Heart right ventricle (tissue), 16 donors: ENCODE measurements at regions not wholly inside any gene's neighbourhood (a gene's known extent, or its start where the extent isn't known, plus 50 kb on each side); places are given as distances from the start of the nearest gene placed in this dataset.

ENCODE experiments used
- ATAC-seq, 8 donors: fragments of 200-7000 bp; cut with Tn5 transposase; one replicate each; pipeline ENCODE4 v1.9.1; 2020; ENCODE audit warnings: mild to moderate bottlenecking in 8 of 8, moderate library complexity in 8 of 8, moderate number of reproducible peaks in 1 of 8
- DNase-seq, 2 donors: peaks; one replicate each; pipeline ENCODE4 v3.0.0-alpha.2; 2020
- H3K27ac ChIP-seq, 10 donors: fragments of 200-600 bp; sonication (generic) in 2 of 10; one replicate each; pipeline versions ENCODE4 v1.5.0 to v1.8.0; 2020 to 2022; ENCODE audit warnings: mild to moderate bottlenecking in 3 of 10
- H3K27me3 ChIP-seq, 7 donors: fragments of 200-600 bp; one replicate each; pipeline ENCODE4 v1.8.0; 2021 to 2022; ENCODE audit warnings: mild to moderate bottlenecking in 2 of 7
- H3K36me3 ChIP-seq, 9 donors: fragments of 200-600 bp; sonication (generic) in 1 of 9; one replicate each; pipeline versions ENCODE4 v1.5.0 to v1.8.0; 2020 to 2022; ENCODE audit warnings: mild to moderate bottlenecking in 2 of 9
- H3K4me1 ChIP-seq, 9 donors: fragments of 200-600 bp; sonication (generic) in 1 of 9; one replicate each; pipeline versions ENCODE4 v1.5.0 to v1.8.0; 2020 to 2022; ENCODE audit warnings: mild to moderate bottlenecking in 4 of 9
- H3K4me3 ChIP-seq, 10 donors: fragments of 200-600 bp; sonication (generic) in 2 of 10; one replicate each; pipeline versions ENCODE4 v1.5.0 to v1.8.0; 2020 to 2022; ENCODE audit warnings: mild to moderate bottlenecking in 7 of 10, moderate library complexity in 2 of 10
- H3K9me3 ChIP-seq, 11 donors: fragments of 200-600 bp in 10 of 11; sonication (generic) in 2 of 11; one replicate each; pipeline versions ENCODE4 v1.5.0 to v1.8.0; 2013 to 2022; ENCODE audit warnings: mild to moderate bottlenecking in 2 of 11, control low read depth in 1 of 11, moderate library complexity in 1 of 11
- WGBS, 2 donors: extraction: QIAGEN DNeasy Blood & Tissue Kit; methylation state at CpG; one replicate each; pipeline ENCODE4 v1.1.7; 2013; ENCODE audit warnings: inconsistent platforms in 1 of 2; 5-methylcytosine and 5-hydroxymethylcytosine counted together
- intact Hi-C, 10 donors: fragments of 100-400 bp; cut with DNase I; formaldehyde crosslinking; loops; one replicate each; pipeline versions ENCODE4 v1.11.1 to v1.14.2; 2022
- TF ChIP-seq, protein P1 (sequence below), 9 donors: fragments of 200-600 bp; sonication (generic) in 2 of 9; IDR thresholded peaks; one replicate each; pipeline versions ENCODE4 v1.5.0 to v1.8.0; 2021 to 2022; ENCODE audit warnings: antibody characterized with exemption in 9 of 9, mild to moderate bottlenecking in 5 of 9, moderate library complexity in 1 of 9
- donor health status: Arrhythmogenic right ventricular cardiomyopathy.
- donor health status: ischemic (EF 13 %, LVEDD 7.1; RV severe dilation, severe dysfunction).
- donor health status: healthy with polysubstance abuse.
- donor health status: DM: no; HTN: yes; CAD: no.
- donor health status: DM: no; HTN: no; CAD: no.
- donor health status: ischemic (EF 25% LVEDD 6.9; RV normal size, moderate dysfunction).
- donor health status: ischemic (EF 25% LVEDD 5.7; RV mildly dilated, moderate dysfunction).
- donor health status: healthy.
- donor health status: DM: yes; HTN: yes; CAD: no.
- donor health status: Ischemic cardiomyopathy.
- donor health status: ischemic (EF 35%, LVEDD 5.7; RV mildly dilated, moderate dysfunction).
- donor health status: nonischemic (EF 11% LVEDD 7.7; RV severe dilation, severe dysfunction).
- donor health status: DM: yes; HTN: yes; CAD: no.
- donor health status: PGD.
- donor health status: ischemic (EF 29% LVEDD 5.4; RV normal size, mild dysfunction).
- donor health status: nonischemic (EF 23%, LVEDD 6.1; RV moderate dilation, normal function).

DNA sequence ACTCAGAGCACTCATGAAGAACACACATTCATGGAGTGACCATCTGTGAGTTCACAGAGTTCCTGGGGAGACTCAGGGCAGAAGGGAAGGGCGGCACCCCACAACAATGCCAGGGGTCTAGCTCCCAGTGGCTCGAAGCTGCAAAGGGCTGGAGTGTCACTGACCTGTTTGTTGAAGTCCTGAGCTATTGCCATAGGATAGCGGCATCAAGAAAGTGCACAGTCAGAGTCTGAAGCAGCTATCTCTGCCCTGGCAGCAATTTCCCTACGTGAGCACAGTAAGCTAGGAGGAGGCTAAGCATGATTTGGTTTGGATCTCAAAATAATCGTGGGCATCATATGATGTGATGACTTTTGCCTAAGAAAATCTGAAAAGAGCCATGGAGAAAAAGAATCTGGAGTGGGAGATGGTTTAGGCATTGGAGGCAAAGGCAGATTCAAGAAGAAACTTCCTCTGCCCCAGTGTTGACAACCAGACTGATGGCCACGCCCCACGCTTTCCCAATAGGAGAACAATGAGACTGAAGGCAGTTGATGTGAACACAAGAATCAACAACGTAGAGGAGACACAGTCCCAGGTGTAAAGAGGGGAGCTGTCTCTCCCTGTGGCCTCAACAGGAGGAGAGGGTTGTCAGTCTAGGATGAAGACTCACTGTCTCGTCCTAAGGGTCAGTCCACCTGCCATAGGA is 100.0 kb upstream of the SLC25A33 start:
- 74 to 80% methylated on average over 9 of the region's 9 CpGs for WGBS, 2 donors
- Histone ChIP-seq H3K27me3 (no peaks in the 10 kb centered on the region), H3K36me3 (no peaks in the 10 kb centered on the region), H3K27ac (peak overlapping the region in 9 of 10 donors; percentile 9 to 91 (median 56)), H3K9me3 (no peaks in the 10 kb centered on the region), H3K4me3 (no peak overlapping the region), H3K4me1 (peaks cover 5 to 93% (median 50%) of the 10 kb centered on the region in 9 donors)
- DNase-seq (no peak), ATAC-seq (no peak)
- TF ChIP-seq, protein P1, sequence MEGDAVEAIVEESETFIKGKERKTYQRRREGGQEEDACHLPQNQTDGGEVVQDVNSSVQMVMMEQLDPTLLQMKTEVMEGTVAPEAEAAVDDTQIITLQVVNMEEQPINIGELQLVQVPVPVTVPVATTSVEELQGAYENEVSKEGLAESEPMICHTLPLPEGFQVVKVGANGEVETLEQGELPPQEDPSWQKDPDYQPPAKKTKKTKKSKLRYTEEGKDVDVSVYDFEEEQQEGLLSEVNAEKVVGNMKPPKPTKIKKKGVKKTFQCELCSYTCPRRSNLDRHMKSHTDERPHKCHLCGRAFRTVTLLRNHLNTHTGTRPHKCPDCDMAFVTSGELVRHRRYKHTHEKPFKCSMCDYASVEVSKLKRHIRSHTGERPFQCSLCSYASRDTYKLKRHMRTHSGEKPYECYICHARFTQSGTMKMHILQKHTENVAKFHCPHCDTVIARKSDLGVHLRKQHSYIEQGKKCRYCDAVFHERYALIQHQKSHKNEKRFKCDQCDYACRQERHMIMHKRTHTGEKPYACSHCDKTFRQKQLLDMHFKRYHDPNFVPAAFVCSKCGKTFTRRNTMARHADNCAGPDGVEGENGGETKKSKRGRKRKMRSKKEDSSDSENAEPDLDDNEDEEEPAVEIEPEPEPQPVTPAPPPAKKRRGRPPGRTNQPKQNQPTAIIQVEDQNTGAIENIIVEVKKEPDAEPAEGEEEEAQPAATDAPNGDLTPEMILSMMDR (IDR thresholded peaks at IDR 0.05), result no peak
- intact Hi-C loops, result loop anchor here in 1 of 10 donors (5.0 kb wide), 1 partner anchor 48 kb away; no protein-coding TSS in a partner anchor

DNA sequence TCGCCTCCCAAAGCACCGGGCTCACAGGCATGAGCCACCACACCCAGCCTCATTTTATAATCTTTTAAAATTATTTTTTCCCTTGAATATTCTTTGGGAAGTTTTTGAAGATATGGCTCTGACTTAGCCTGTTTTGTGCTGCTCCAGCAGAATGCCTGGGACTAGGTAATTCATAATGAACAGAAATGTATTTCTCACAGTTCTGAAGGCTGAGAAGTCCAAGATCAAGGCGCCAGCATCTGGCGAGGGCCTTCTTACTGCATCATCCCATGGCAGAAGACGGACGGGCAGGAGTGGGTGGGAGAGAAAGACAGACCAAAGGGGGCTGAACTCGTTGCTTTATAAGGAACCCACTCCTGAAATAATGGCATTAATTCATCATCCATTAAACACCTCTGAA is 99.0 kb upstream of the SLC25A33 start:
- ATAC-seq, result no peak
- WGBS, 2 donors, result 89 to 93% methylated on average over 7 of the region's 7 CpGs
- Histone ChIP-seq H3K4me3 (no peak overlapping the region), H3K27ac (peak overlapping the region in 8 of 10 donors; percentile 56 to 91 (median 80)), H3K4me1 (peaks cover 5 to 83% (median 48%) of the 10 kb centered on the region in 9 donors), H3K9me3 (no peaks in the 10 kb centered on the region), H3K27me3 (no peaks in the 10 kb centered on the region), H3K36me3 (no peaks in the 10 kb centered on the region)
- TF ChIP-seq, protein P1 (IDR thresholded peaks at IDR 0.05), result no peak
- intact Hi-C loops, result loop anchor here in 3 of 10 donors (5.0 to 10.0 kb wide), 4 partner anchors 38 to 148 kb away; partner anchors contain the start of gene SPSB1 (in 1 of the 3)
- no peak for DNase-seq

DNA sequence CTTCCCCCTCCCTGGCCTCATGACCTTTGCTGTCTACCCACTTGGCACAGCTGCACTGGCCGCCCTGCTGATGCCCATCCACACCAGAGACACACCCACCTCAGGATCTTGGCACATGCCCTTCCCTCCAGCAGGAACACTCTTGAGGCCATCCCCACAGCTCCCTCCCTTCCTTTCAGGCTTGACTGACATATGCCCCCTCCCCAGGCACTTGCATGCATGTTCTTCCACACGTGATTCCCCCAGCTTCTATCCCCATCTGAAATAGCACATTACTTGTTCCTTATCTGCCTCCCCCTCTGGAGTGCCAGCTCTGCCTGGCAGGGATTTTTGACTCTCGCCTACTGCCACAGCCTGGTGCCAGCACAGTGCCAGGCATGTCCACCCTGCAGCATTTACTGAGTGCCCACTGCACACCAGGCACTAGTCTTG is 98.5 kb upstream of the SLC25A33 start:
- intact Hi-C loops, result loop anchor here in 3 of 10 donors (5.0 to 10.0 kb wide), 4 partner anchors 38 to 148 kb away; partner anchors contain the start of gene SPSB1 (in 1 of the 3)
- TF ChIP-seq, protein P1 (IDR thresholded peaks at IDR 0.05), result no peak
- H3K36me3 ChIP-seq, result no peaks in the 10 kb centered on the region
- H3K27ac ChIP-seq, result peak overlapping the region in 9 of 10 donors; percentile 64 to 91 (median 83)
- DNase-seq (peak; percentile 59 to 72), ATAC-seq (peak; percentile 62 to 90 (median 86))
- no peaks in the 10 kb centered on the region for H3K27me3 ChIP-seq
- H3K4me3 ChIP-seq, result no peak overlapping the region
- H3K4me1 ChIP-seq, result peaks cover 5 to 77% (median 43%) of the 10 kb centered on the region in 9 donors
- 36 to 61% methylated on average over 3 of the region's 3 CpGs for WGBS, 2 donors
- no peaks in the 10 kb centered on the region for H3K9me3 ChIP-seq

DNA sequence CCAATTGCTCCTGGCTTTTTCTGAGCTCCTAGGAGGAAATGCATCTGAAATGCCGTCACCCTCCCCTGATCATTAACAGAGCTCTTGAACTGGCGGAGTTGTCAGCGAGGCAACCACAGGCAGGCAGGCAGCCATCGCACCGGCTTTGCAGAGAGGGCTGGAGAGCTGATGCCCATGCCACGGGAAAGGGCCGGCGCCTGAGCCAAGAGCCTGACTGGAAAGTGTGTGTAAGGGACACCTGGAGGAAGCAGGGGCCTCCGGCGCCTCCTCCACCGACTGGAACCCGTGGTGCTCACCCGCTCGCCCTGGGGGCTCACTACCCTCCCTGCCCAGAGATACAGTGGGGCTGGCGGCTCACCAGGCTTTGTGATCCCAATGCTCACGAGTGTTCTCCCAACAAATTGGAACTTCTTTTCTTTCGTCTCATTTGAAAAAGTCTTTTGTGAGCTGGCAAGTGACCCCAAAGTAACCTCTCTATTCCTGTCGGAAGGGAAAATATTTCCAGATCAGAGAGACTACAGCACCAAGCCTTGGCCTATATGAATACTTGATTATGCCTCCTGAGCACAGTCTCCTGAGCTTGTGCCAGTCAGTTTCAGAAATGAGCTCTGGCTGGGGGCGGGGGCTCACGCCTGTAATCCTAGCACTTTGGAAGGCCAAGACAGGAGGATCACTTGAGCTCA is 97.7 kb upstream of the SLC25A33 start:
- no peak overlapping the region for H3K4me3 ChIP-seq
- H3K4me1 ChIP-seq, result peaks cover 5 to 69% (median 35%) of the 10 kb centered on the region in 9 donors
- 29 to 36% methylated on average over 20 of the region's 20 CpGs for WGBS, 2 donors
- H3K27ac ChIP-seq, result peak overlapping the region; percentile 64 to 91 (median 79)
- DNase-seq, result peak; percentile 50 to 63
- no peaks in the 10 kb centered on the region for H3K9me3 ChIP-seq
- TF ChIP-seq, protein P1 (IDR thresholded peaks at IDR 0.05), result no peak
- peak; percentile 26 to 73 (median 56) for ATAC-seq
- intact Hi-C loops, result loop anchor here in 3 of 10 donors (5.0 to 10.0 kb wide), 4 partner anchors 39 to 149 kb away; partner anchors contain the start of gene SPSB1 (in 1 of the 3)
- no peaks in the 10 kb centered on the region for H3K36me3 ChIP-seq
- H3K27me3 ChIP-seq, result no peaks in the 10 kb centered on the region
